Thyroid gland (tissue), 4 donors: ENCODE measurements at regions not wholly inside any gene's neighbourhood (a gene's known extent, or its start where the extent isn't known, plus 50 kb on each side); places are given as distances from the start of the nearest gene placed in this dataset.

ENCODE experiments used
- CTCF ChIP-seq, 6 experiments: fragments of 200-600 bp in 3 of 6; fragments of 450-650 bp in 3 of 6; sonication (generic) in 3 of 6; IDR thresholded peaks; one replicate each; pipeline ENCODE4 v1.5.1; 2016 to 2019; ENCODE audit warnings: antibody characterized with exemption in 6 of 6, mild to moderate bottlenecking in 2 of 6, inconsistent platforms in 1 of 6, moderate library complexity in 1 of 6
- POLR2A ChIP-seq, 2 donors: fragments of 450-650 bp; IDR thresholded peaks; one replicate each; pipeline ENCODE4 v1.6.1; 2017; ENCODE audit warnings: antibody characterized with exemption in 2 of 2, mild to moderate bottlenecking in 2 of 2, moderate library complexity in 1 of 2

DNA sequence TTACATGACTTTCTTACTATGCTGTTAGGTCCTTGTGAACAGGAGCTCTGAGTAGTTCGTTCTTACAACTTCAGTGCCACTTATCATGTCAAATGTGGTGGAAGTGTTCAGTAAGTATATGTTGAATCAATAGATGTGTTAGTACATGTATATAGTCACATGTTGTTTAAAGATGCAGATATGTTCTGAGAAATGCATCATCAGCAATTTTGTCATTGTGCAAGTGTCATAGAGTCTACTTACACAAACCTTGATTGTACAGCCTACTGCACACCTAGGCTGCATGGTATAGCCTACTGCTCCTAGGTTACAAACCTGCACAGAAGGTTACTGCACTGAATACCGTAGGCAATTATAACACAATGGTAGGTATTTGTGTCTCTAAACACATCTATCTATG is 174.8 kb downstream of the GPR37 start:
- TF ChIP-seq POLR2A (IDR thresholded peaks at IDR 0.05) (no peak), CTCF (IDR thresholded peaks at IDR 0.05) (no peak)
